ENCODE measurements at regions not wholly inside any gene's neighbourhood (a gene's known extent, or its start where the extent isn't known, plus 50 kb on each side); places are given as distances from the start of the nearest gene placed in this dataset.

DNA sequence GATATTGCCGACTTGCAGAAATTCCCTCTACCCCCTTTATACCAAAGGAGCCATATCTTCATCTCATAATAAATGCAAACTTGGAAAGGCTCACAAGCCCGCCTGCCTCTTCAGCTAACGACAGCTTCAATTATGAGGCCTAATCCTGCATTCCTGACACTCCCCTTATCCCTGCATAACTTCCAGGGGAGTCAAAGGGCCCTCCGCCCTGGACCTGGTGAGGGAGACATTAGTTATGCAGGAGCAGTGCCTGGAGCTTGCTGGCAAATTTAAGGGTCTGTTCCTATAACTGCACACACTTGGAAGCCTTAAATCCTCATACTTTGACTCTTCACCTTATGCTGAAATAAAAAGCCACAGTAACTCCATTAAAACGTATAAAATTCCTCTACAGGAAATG, 617.9 kb downstream of the BNC2 start:
- DNase-seq (ENCODE audit: low read depth) = no peak
- no peak overlapping the region for H3K4me3 ChIP-seq (ENCODE audit: low read depth, low read length)
- no peak for TF ChIP-seq CTCF (IDR thresholded peaks at IDR 0.05; ENCODE audit: control insufficient read depth, extremely low read depth, insufficient read depth)

DNA sequence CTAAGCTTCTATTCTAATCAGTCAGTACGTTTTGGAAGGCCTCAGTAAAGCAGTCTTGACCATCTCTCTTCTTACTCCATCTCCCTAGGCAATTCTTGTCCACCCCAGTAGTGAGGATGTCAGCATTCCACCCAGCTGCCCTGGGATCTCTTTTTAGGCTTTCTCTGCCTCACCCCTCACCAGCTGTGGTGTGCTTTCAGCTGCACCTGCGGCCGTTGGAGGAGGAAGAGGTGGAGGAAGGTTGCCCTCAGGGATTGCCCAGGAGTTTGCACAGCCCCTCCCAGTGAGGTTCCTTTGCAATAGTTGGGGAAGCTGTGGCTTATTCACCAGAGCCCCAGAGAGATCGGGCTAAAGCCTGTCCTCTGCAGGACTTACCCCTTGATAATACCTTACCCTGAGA, 615.8 kb downstream of the BNC2 start:
- DNase-seq (ENCODE audit: low read depth) = no peak
- H3K4me3 ChIP-seq (ENCODE audit: low read depth, low read length) = no peak overlapping the region
- no peak for TF ChIP-seq CTCF (IDR thresholded peaks at IDR 0.05; ENCODE audit: control insufficient read depth, extremely low read depth, insufficient read depth)

DNA sequence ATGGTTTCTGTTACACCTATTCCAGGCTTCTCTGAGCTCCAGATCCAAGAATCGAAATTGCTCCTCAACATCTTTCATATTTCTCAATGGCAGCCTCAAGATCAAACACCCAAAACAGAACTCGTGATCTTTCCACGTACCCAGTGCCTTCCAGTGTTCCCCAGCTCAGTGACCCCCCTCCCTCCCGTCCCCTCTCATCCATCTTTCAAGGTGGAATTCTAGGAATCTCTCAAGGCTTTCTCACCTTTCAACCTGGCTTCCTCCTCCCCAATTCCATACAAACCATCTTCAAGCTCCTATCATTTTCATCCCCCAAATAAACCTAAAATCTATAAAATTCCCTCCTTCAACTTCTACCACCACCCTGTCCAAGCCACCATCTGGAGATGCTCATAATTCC, 615.3 kb downstream of the BNC2 start:
- DNase-seq (ENCODE audit: low read depth) = no peak
- TF ChIP-seq CTCF (IDR thresholded peaks at IDR 0.05; ENCODE audit: control insufficient read depth, extremely low read depth, insufficient read depth) = no peak

DNA sequence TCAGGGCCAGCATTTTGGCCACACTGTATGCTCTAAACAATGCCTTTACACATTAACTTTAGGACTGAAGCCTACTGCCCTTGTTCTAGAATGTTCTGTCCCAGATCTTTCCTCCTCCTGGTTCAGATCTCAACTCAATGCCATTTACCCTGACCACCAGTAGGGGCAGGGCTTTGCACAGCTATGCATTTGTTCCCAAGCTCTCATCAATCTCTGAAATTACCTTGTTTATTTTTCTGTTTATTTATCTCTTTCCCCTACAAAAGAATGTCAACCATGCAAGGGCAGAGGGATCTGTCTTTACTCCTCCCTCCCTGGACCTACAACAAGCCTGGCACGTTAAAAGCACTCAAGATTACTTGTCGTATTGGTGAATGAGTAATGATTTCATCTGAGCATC, 612.9 kb downstream of the BNC2 start:
- DNase-seq (ENCODE audit: low read depth) = no peak
- H3K4me3 ChIP-seq (ENCODE audit: low read depth, low read length) = no peak overlapping the region
- peak; percentile 39 for TF ChIP-seq CTCF (IDR thresholded peaks at IDR 0.05; ENCODE audit: control insufficient read depth, extremely low read depth, insufficient read depth)

More for the DNA sequence above, 615.3 kb downstream of the BNC2 start:
- no peak overlapping the region for H3K4me3 ChIP-seq (ENCODE audit: low read depth, low read length)

GRCh38 chr9:16258191-16258590, 612.3 kb downstream of the BNC2 start:
- H3K4me3 ChIP-seq (ENCODE audit: low read depth, low read length) = no peak overlapping the region
- no peak for DNase-seq (ENCODE audit: low read depth)
- TF ChIP-seq CTCF (IDR thresholded peaks at IDR 0.05; ENCODE audit: control insufficient read depth, extremely low read depth, insufficient read depth) = no peak

GRCh38 chr9:16258708-16259107, 611.8 kb downstream of the BNC2 start:
- no peak overlapping the region for H3K4me3 ChIP-seq (ENCODE audit: low read depth, low read length)
- DNase-seq (ENCODE audit: low read depth) = no peak

More at GRCh38 chr9:16258708-16259107, 611.8 kb downstream of the BNC2 start:
- no peak for TF ChIP-seq CTCF (IDR thresholded peaks at IDR 0.05; ENCODE audit: control insufficient read depth, extremely low read depth, insufficient read depth)
